Activated T-helper 1 cell treated with anti-CD3 and anti-CD28 coated beads, Interleukin-12 subunit alpha, Interleukin-12 subunit beta, Interleukin-2, Interleukin-4 antibody, amounts not matched to agents 30 ng/mL and 10 ng/mL and 1 ng/mL, durations not matched to agents 14 hours and 24 hours and 36 hours (primary cell): ENCODE measurements at regions not wholly inside any gene's neighbourhood (a gene's known extent, or its start where the extent isn't known, plus 50 kb on each side); places are given as distances from the start of the nearest gene placed in this dataset.
"Not testable (repeated sequence)": the region's sequence is repeated elsewhere in the genome, so short reads cannot be mapped to it uniquely, and the experiment has no call there.

ENCODE experiments used
- DNase-seq: peaks from one replicate; pipeline ENCODE4 v3.0.0; 2021; ENCODE audit warnings: low spot score
- H3K27ac Mint-ChIP-seq: one replicate; pipeline ENCODE4 v1.8.0; 2021; ENCODE audit warnings: mild to moderate bottlenecking, mixed read lengths
- H3K27me3 Mint-ChIP-seq: one replicate; pipeline ENCODE4 v1.8.0; 2022; ENCODE audit warnings: mild to moderate bottlenecking, moderate library complexity, mixed read lengths; ENCODE audit not compliant: insufficient read depth
- H3K36me3 Mint-ChIP-seq: one replicate; pipeline ENCODE4 v1.8.0; 2021; ENCODE audit warnings: low read depth, mixed read lengths
- H3K4me1 Mint-ChIP-seq: one replicate; pipeline ENCODE4 v1.8.0; 2021; ENCODE audit warnings: low read depth, mixed read lengths
- H3K4me3 Mint-ChIP-seq: one replicate; pipeline ENCODE4 v1.8.0; 2021; ENCODE audit warnings: mild to moderate bottlenecking, moderate library complexity, mixed read lengths
- H3K9me3 Mint-ChIP-seq: one replicate; pipeline ENCODE4 v1.8.0; 2021; ENCODE audit warnings: mixed read lengths
- intact Hi-C: fragments of 100-400 bp; cut with micrococcal nuclease; formaldehyde crosslinking; loops from one replicate; pipeline ENCODE4 v1.15.1; 2024

- Mint-ChIP-seq H3K36me3 (no peaks in the 10 kb centered on the region), H3K27ac (no peak overlapping the region)
Observed at GRCh38 chr6:121666814-121667213, 231.4 kb downstream of the GJA1 start.

GRCh38 chr6:121668259-121668658, 232.8 kb downstream of the GJA1 start:
- DNase-seq, result no peak
- Mint-ChIP-seq H3K27me3 (no peaks in the 10 kb centered on the region), H3K4me3 (no peak overlapping the region), H3K4me1 (no peaks in the 10 kb centered on the region), H3K36me3 (no peaks in the 10 kb centered on the region), H3K27ac (no peak overlapping the region), H3K9me3 (peaks cover 6% of the 10 kb centered on the region)
- intact Hi-C loops, result no loop called here

More at GRCh38 chr6:121666814-121667213, 231.4 kb downstream of the GJA1 start:
- Mint-ChIP-seq H3K9me3 (peaks cover 6% of the 10 kb centered on the region), H3K27me3 (no peaks in the 10 kb centered on the region), H3K4me1 (no peaks in the 10 kb centered on the region), H3K4me3 (no peak overlapping the region)
- no peak for DNase-seq
- intact Hi-C loops, result no loop called here

- intact Hi-C loops, result no loop called here
- Mint-ChIP-seq H3K4me3 (no peak overlapping the region), H3K36me3 (no peaks in the 10 kb centered on the region)
Observed at GRCh38 chr6:121670511-121670910, 235.1 kb downstream of the GJA1 start.

GRCh38 chr6:121677571-121677970, 242.1 kb downstream of the GJA1 start:
- intact Hi-C loops, result no loop called here
- no peak for DNase-seq
- Mint-ChIP-seq H3K27me3 (no peaks in the 10 kb centered on the region), H3K36me3 (no peaks in the 10 kb centered on the region), H3K9me3 (peaks cover 5% of the 10 kb centered on the region), H3K4me1 (no peaks in the 10 kb centered on the region), H3K4me3 (no peak overlapping the region), H3K27ac (no peak overlapping the region)

More at GRCh38 chr6:121670511-121670910, 235.1 kb downstream of the GJA1 start:
- Mint-ChIP-seq H3K4me1 (no peaks in the 10 kb centered on the region), H3K9me3 (no peaks in the 10 kb centered on the region), H3K27me3 (no peaks in the 10 kb centered on the region), H3K27ac (no peak overlapping the region)
- no peak for DNase-seq

- H3K27me3 Mint-ChIP-seq, result no peaks in the 10 kb centered on the region
- intact Hi-C loops, result no loop called here
- no peaks in the 10 kb centered on the region for H3K36me3 Mint-ChIP-seq
- peaks cover 5% of the 10 kb centered on the region for H3K9me3 Mint-ChIP-seq
- H3K4me3 Mint-ChIP-seq, result no peak overlapping the region
- no peak for DNase-seq
- H3K4me1 Mint-ChIP-seq, result no peaks in the 10 kb centered on the region
- no peak overlapping the region for H3K27ac Mint-ChIP-seq
Observed at GRCh38 chr6:121678245-121678644, 242.8 kb downstream of the GJA1 start.

GRCh38 chr6:121680058-121680457, 244.6 kb downstream of the GJA1 start:
- H3K4me3 Mint-ChIP-seq, result no peak overlapping the region
- H3K4me1 Mint-ChIP-seq, result no peaks in the 10 kb centered on the region
- H3K27ac Mint-ChIP-seq, result no peak overlapping the region
- H3K27me3 Mint-ChIP-seq, result peaks cover 1% of the 10 kb centered on the region
- H3K9me3 Mint-ChIP-seq, result peaks cover 5% of the 10 kb centered on the region
- H3K36me3 Mint-ChIP-seq, result no peaks in the 10 kb centered on the region
- intact Hi-C loops, result no loop called here
- DNase-seq, result no peak

- H3K4me3 Mint-ChIP-seq, result no peak overlapping the region
- DNase-seq, result no peak
- peaks cover 1% of the 10 kb centered on the region for H3K27me3 Mint-ChIP-seq
- peaks cover 5% of the 10 kb centered on the region for H3K9me3 Mint-ChIP-seq
- H3K36me3 Mint-ChIP-seq, result no peaks in the 10 kb centered on the region
- H3K4me1 Mint-ChIP-seq, result no peaks in the 10 kb centered on the region
- H3K27ac Mint-ChIP-seq, result no peak overlapping the region
- intact Hi-C loops, result no loop called here
Observed at GRCh38 chr6:121682666-121683065, 247.2 kb downstream of the GJA1 start.

- intact Hi-C loops, H3K4me3 Mint-ChIP-seq, H3K36me3 Mint-ChIP-seq: not testable (repeated sequence)
Observed at GRCh38 chr6:121685806-121686205, 250.4 kb downstream of the GJA1 start.

GRCh38 chr6:121686611-121687023, 251.2 kb downstream of the GJA1 start:
- Mint-ChIP-seq H3K27me3 (peaks cover 1% of the 10 kb centered on the region), H3K9me3 (peaks cover 5% of the 10 kb centered on the region), H3K27ac (no peak overlapping the region), H3K36me3 (no peaks in the 10 kb centered on the region), H3K4me1 (no peaks in the 10 kb centered on the region), H3K4me3 (no peak overlapping the region)
- DNase-seq, result no peak
- intact Hi-C loops, result no loop called here

More at GRCh38 chr6:121685806-121686205, 250.4 kb downstream of the GJA1 start:
- H3K9me3 Mint-ChIP-seq, H3K27me3 Mint-ChIP-seq, H3K27ac Mint-ChIP-seq, DNase-seq, H3K4me1 Mint-ChIP-seq: not testable (repeated sequence)

- Mint-ChIP-seq H3K36me3 (no peaks in the 10 kb centered on the region), H3K27me3 (no peaks in the 10 kb centered on the region), H3K4me1 (no peaks in the 10 kb centered on the region), H3K9me3 (no peaks in the 10 kb centered on the region), H3K27ac (no peak overlapping the region), H3K4me3 (no peak overlapping the region)
- intact Hi-C loops, result no loop called here
- DNase-seq, result no peak
Observed at GRCh38 chr6:121688974-121689373, 253.5 kb downstream of the GJA1 start.

GRCh38 chr6:121691126-121691551, 255.7 kb downstream of the GJA1 start:
- Mint-ChIP-seq H3K36me3 (no peaks in the 10 kb centered on the region), H3K9me3 (no peaks in the 10 kb centered on the region), H3K4me3 (no peak overlapping the region), H3K4me1 (no peaks in the 10 kb centered on the region), H3K27me3 (no peaks in the 10 kb centered on the region), H3K27ac (no peak overlapping the region)
- intact Hi-C loops, result no loop called here
- no peak for DNase-seq

- no peaks in the 10 kb centered on the region for H3K9me3 Mint-ChIP-seq
- H3K4me1 Mint-ChIP-seq, result no peaks in the 10 kb centered on the region
- no peak overlapping the region for H3K27ac Mint-ChIP-seq
- no peaks in the 10 kb centered on the region for H3K27me3 Mint-ChIP-seq
- intact Hi-C loops, result no loop called here
- no peaks in the 10 kb centered on the region for H3K36me3 Mint-ChIP-seq
- no peak overlapping the region for H3K4me3 Mint-ChIP-seq
- DNase-seq, result no peak
Observed at GRCh38 chr6:121694389-121694788, 258.9 kb downstream of the GJA1 start.

GRCh38 chr6:121694801-121695251, 259.4 kb downstream of the GJA1 start:
- no peak overlapping the region for H3K4me3 Mint-ChIP-seq
- no peaks in the 10 kb centered on the region for H3K4me1 Mint-ChIP-seq
- no peaks in the 10 kb centered on the region for H3K9me3 Mint-ChIP-seq
- H3K27ac Mint-ChIP-seq, result no peak overlapping the region
- no peaks in the 10 kb centered on the region for H3K36me3 Mint-ChIP-seq
- intact Hi-C loops, result no loop called here
- DNase-seq, result no peak
- no peaks in the 10 kb centered on the region for H3K27me3 Mint-ChIP-seq

- no peaks in the 10 kb centered on the region for H3K36me3 Mint-ChIP-seq
- H3K4me1 Mint-ChIP-seq, result no peaks in the 10 kb centered on the region
- no peaks in the 10 kb centered on the region for H3K9me3 Mint-ChIP-seq
- no peak for DNase-seq
- intact Hi-C loops, result no loop called here
- H3K27ac Mint-ChIP-seq, result no peak overlapping the region
- H3K4me3 Mint-ChIP-seq, result no peak overlapping the region
- H3K27me3 Mint-ChIP-seq, result no peaks in the 10 kb centered on the region
Observed at GRCh38 chr6:121695329-121695728, 259.9 kb downstream of the GJA1 start.
